Right ventricle myocardium inferior (tissue), 1 donor: ENCODE measurements at regions not wholly inside any gene's neighbourhood (a gene's known extent, or its start where the extent isn't known, plus 50 kb on each side); places are given as distances from the start of the nearest gene placed in this dataset.

ENCODE experiments used
- ATAC-seq: fragments of 200-7000 bp; cut with Tn5 transposase; one replicate; pipeline ENCODE4 v1.9.1; 2020; ENCODE audit warnings: mild to moderate bottlenecking, moderate library complexity
- DNase-seq: peaks from one replicate; pipeline ENCODE4 v3.0.0; 2021; ENCODE audit errors: missing footprints
- intact Hi-C: fragments of 100-400 bp; cut with DNase I; formaldehyde crosslinking; loops from one replicate; pipeline ENCODE4 v1.11.0; 2022
- donor health status: DM: no; HTN: yes; CAD: no; lungs with severe emphysema.

GRCh38 chr3:117618462-117618861, 908.9 kb downstream of the TUSC7 start:
- no peak for ATAC-seq

GRCh38 chr3:117619805-117620204, 910.2 kb downstream of the TUSC7 start:
- ATAC-seq (no peak), DNase-seq (no peak)
- intact Hi-C loops = no loop called here

More at GRCh38 chr3:117618462-117618861, 908.9 kb downstream of the TUSC7 start:
- intact Hi-C loops = no loop called here
- DNase-seq = no peak

- no peak for DNase-seq
- intact Hi-C loops = no loop called here
- no peak for ATAC-seq
These were observed 912.7 kb downstream of the TUSC7 start for GRCh38 chr3:117622171-117622841.

GRCh38 chr3:117624424-117624823, 914.8 kb downstream of the TUSC7 start:
- ATAC-seq = no peak
- intact Hi-C loops = no loop called here
- DNase-seq = no peak

GRCh38 chr3:117625174-117625573, 915.6 kb downstream of the TUSC7 start:
- intact Hi-C loops = no loop called here
- ATAC-seq = no peak

GRCh38 chr3:117626577-117626976, 917.0 kb downstream of the TUSC7 start:
- ATAC-seq (no peak), DNase-seq (no peak)
- intact Hi-C loops = no loop called here

More at GRCh38 chr3:117625174-117625573, 915.6 kb downstream of the TUSC7 start:
- no peak for DNase-seq

GRCh38 chr3:117628823-117629291, 919.3 kb downstream of the TUSC7 start:
- intact Hi-C loops = no loop called here
- ATAC-seq (no peak), DNase-seq (no peak)

GRCh38 chr3:117629505-117629904, 919.9 kb downstream of the TUSC7 start:
- no peak for ATAC-seq
- DNase-seq = no peak
- intact Hi-C loops = no loop called here

- intact Hi-C loops = no loop called here
- ATAC-seq = no peak
- DNase-seq = no peak
These were observed 920.9 kb downstream of the TUSC7 start for GRCh38 chr3:117630469-117630868.

- intact Hi-C loops = no loop called here
- ATAC-seq = no peak
- DNase-seq = no peak
These were observed 921.3 kb downstream of the TUSC7 start for GRCh38 chr3:117630885-117631284.

GRCh38 chr3:117631781-117632180, 922.2 kb downstream of the TUSC7 start:
- DNase-seq (no peak), ATAC-seq (no peak)
- intact Hi-C loops = no loop called here

GRCh38 chr3:117632191-117632590, 922.6 kb downstream of the TUSC7 start:
- ATAC-seq (no peak), DNase-seq (no peak)
- intact Hi-C loops = no loop called here

- no peak for ATAC-seq
- intact Hi-C loops = no loop called here
- no peak for DNase-seq
These were observed 923.6 kb downstream of the TUSC7 start for GRCh38 chr3:117633207-117633606.

- ATAC-seq (no peak), DNase-seq (no peak)
- intact Hi-C loops = no loop called here
These were observed 928.1 kb downstream of the TUSC7 start for GRCh38 chr3:117637666-117638065.

- no peak for ATAC-seq
- no peak for DNase-seq
- intact Hi-C loops = no loop called here
These were observed 934.6 kb downstream of the TUSC7 start for GRCh38 chr3:117644203-117644602.

GRCh38 chr3:117645561-117646242, 936.1 kb downstream of the TUSC7 start:
- intact Hi-C loops = no loop called here
- DNase-seq (no peak), ATAC-seq (no peak)

- intact Hi-C loops = no loop called here
These were observed 937.9 kb downstream of the TUSC7 start for GRCh38 chr3:117647435-117647834.

GRCh38 chr3:117651246-117651645, 941.7 kb downstream of the TUSC7 start:
- intact Hi-C loops = no loop called here
- no peak for DNase-seq
- no peak for ATAC-seq

More at GRCh38 chr3:117647435-117647834, 937.9 kb downstream of the TUSC7 start:
- ATAC-seq = no peak
- DNase-seq = no peak

- DNase-seq (no peak), ATAC-seq (no peak)
- intact Hi-C loops = no loop called here
These were observed 946.8 kb downstream of the TUSC7 start for GRCh38 chr3:117656391-117656790.

- intact Hi-C loops = no loop called here
- ATAC-seq (no peak), DNase-seq (no peak)
These were observed 947.7 kb downstream of the TUSC7 start for GRCh38 chr3:117657278-117657677.
